HG02588 (cell line): ENCODE measurements at regions not wholly inside any gene's neighbourhood (a gene's known extent, or its start where the extent isn't known, plus 50 kb on each side); places are given as distances from the start of the nearest gene placed in this dataset.
"Not testable (repeated sequence)": the region's sequence is repeated elsewhere in the genome, so short reads cannot be mapped to it uniquely, and the experiment has no call there.

Experiments used
- ATAC-seq: cut with Tn5 transposase; IDR thresholded peaks from one replicate; pipeline ENCODE4 v1.9.1; 2021; ENCODE audit warnings: mild to moderate bottlenecking, moderate library complexity; ENCODE audit not compliant: unreplicated experiment

DNA sequence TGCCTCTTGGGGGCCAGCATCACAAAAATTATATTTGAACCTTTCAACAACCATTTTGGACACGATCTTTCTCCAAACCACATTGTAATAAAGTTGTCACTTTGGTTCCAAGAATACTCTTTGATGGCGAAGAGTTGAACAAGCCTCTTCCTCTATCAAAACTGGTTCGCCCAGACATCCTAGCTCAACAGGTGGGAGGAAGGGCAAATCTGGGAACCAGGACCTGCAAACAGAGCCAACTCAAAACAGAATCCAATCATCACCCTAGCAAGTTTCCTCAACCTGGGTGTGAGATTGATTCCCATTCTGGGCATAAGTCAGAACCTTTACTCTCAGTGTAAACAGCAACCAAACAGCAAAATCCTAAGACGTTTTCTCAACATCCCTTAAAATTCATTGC is 141.2 kb upstream of the RREB1 start:
- no peak for ATAC-seq

GRCh38 chr6:6968357-6968730 is 139.4 kb upstream of the RREB1 start:
- ATAC-seq: no peak

DNA sequence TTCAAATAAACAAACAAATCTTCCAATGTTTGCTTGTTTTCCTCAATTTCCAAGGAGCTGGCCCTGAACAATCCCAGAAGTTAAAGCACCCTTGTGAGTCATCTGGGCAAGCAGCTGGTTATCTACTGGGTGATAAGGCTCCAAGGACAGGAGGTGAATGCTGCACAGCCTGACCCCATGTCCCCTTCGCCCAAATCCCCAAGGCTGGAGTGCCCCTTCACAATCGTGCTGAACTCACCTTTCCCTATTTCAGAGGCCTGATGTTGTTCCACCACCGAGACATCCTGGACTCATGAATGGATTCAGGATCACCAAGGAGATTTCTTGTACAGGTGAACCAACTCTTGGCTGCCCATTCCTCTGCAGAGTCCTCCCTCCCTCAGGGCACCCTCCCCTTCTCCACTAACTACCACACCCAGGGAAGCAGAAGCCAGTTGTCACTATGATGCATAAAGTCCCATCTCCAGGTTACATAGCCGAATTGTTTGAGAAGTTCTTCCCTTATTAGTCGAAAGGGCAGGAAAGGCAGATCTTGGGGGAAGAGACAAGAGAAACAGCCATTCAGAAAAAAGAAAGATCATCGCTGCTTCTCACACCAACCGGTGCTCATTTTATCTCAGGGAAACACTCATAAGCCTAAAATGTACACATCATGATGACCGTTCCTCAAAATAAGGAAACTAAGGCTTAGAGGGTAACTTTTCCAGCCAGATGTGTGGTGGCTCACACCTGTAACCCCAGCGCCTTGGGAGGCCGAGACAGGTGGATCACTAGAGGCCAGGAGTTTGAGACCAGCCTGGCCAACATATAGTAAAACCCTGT is 138.8 kb upstream of the RREB1 start:
- no peak for ATAC-seq

DNA sequence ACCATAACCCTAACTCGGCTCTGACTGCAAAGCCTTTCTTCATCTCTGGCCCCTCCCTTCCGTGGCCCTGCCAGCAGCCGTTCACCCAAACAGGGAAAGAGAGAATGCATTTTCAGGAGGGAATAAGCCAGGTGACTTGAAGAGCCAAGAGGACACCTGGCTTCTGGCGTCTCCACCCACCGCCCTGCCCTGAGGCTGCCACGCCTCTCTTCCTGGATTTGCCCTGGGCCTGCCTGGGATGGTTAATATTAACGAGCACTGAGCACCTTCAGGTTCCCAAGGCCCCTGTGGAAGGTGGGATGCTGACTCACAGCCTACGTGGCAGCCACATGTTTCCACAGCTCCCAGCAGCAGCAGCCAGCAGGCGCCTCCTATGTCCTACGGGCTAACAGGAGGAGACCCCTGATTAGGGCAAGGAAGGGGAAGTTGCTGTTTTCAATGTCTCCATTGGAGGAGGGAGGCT is 138.0 kb upstream of the RREB1 start:
- no peak for ATAC-seq

- ATAC-seq: no peak
These were observed 136.9 kb upstream of the RREB1 start for GRCh38 chr6:6970851-6971250.

DNA sequence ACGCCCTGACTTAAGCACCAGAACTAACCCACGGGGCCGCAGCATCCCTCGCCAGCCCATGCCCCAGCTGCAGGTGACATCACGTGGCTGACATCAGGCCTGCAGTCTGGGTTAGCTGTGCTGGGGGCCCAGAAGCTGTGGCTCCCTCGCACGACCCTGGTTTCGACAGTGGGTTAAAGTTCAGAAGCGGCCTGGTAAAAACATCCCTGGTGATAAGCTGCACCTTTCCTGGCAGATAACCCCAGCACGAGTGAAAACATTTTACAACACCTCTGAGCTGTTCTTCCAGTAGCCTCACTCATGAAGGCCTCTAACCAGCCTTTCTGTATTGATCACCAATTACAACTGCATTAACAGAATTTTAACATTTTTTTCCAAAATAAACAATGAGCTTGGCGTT is 136.4 kb upstream of the RREB1 start:
- no peak for ATAC-seq

GRCh38 chr6:6972456-6972855 is 135.3 kb upstream of the RREB1 start:
- ATAC-seq: no peak

- no peak for ATAC-seq
These were observed 134.0 kb upstream of the RREB1 start for GRCh38 chr6:6973721-6974120.

DNA sequence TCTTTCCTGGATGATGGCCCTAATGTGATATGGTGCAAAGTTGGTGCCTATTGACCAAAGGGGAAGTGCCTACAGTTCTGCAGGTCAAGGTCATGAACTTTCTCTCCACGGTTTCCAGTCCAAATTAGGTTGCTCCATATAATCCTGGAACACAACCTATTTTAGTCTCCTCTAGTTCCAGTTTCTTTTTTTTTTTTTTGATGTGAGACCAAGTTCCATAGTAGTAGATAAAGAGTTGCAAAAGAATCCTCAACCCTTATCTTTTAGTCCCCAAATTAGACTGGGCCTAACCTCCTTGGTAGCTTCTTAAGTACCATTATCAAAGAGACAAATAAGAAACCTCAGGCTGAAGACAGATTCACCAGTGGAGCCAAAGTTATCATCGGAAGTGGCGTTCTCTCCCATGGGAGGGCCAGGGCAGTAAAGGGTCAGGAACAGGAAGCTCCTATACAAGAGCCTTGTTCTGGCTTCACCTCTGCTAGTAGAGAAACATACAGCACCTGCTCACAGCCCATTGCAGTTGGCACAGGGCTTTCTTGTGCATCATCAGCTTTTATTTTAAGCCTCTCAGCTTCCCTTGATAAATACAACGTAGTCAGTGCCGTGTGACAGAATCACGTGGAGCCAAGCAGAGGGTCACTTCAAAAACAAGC is 132.2 kb upstream of the RREB1 start:
- no peak for ATAC-seq

DNA sequence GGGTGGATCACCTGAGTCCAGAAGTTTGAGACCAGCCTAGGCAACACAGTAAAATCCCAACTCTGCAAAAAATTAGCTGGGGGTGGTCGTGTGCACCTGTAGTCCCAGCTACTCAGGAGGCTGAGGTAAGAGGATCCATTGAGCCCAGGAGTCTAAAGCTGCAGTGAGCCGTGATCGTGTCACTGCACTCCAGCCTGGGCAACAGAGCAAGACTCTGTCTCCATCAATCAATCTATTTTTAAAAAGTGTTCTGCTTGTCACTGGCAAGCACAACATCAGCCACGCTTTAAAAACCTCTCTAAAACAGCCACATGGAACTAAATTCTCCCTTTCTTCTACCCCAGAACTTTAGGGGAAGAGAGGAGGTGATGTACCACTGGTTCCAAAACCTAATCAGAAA is 131.6 kb upstream of the RREB1 start:
- ATAC-seq: no peak

- ATAC-seq: no peak
These were observed 129.0 kb upstream of the RREB1 start for GRCh38 chr6:6978731-6979130.

DNA sequence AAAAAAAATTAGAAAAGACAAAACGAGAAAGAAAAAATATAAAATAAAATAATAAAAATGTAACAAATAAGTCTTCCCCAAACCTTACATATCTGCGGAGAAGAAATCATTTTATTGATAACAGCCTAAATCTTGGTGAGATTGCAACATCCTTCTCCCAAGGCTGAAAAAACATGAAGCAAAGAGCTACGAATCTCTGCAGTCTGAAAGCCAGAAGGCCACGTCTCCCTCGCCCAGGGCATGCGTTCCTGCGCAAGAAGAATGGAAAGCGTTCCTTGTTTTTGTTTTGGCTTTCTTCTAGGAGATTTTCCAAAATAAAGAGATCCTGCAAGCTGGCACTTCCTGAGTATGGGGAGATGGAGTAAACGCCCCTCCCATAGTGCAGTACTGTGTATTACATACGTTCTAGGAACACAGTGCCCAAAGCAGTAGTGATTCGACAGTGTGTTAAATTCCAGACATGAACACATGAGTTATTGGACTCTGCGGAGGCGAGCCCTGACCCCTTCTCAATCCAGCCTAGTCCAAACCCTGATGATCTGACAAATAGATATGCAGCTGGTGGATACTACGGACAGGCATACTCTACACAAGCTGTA is 126.7 kb upstream of the RREB1 start:
- no peak for ATAC-seq

DNA sequence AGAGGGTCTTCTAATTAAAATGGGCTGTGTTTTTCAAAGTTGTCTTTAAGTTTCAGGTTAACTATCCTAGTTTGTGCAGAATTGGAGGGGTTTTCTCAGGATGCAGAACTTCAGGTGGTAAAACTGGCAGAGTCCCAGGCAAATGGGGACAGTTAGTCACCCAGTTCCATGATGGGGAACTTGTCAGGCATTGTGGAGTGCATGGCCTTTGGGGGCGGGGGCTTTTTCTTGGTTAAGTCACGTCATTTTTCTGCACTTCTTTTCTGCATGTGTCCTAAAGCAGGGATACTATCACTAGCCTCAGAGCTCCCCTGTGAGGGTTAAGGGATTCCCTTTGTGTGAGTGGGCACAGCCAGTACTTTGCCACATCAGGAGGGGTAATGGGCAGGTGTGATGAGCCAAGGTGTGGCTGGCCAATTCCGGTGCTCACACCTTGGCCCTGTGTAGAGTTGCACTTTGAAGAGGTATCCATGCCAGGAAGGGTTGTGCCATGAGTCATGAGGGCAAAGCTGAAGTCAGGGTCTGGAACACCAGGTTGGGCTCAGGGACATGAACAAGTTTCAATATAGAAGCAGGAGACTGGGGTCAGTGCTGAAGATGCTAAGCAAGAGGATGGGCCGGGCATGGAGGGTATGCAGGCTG is 126.0 kb upstream of the RREB1 start:
- no peak for ATAC-seq

DNA sequence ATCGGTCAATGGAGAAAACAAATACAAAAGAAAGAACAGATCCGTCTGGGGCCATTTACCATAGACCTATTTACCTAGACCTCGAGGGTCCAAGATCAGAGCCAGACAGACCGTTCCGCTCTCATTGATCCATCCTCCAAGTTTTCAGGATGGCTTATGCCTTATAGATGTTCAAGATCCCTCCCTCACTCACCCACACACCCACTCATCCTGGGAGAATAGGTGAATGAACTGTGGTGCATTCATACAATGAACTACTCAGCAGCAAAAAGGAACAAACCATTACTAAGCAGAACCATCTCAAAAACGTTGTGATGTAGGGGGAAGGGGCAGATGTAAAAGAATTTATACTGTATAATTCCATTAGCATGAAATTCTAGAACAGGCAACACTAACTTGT is 125.1 kb upstream of the RREB1 start:
- no peak for ATAC-seq

GRCh38 chr6:6984585-6985366 is 123.0 kb upstream of the RREB1 start:
- ATAC-seq: no peak

DNA sequence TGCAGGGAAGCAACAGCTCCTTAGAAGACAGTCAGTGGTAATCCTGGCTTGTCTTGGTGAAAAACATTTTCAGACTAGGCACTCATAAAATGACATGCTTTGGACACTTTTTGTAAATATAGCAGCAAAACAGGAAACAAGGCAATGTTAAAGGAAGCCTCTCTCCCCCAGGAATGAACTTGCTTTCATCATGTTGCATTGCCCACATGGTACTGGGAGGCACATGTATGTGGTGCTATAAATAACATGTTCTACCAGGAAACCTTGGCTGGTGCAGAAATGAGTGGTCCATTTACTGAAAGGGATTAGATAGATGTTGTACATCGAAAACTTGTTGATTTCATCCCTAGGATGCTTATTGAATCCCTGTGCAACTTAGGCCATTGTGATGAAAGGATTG is 121.4 kb upstream of the RREB1 start:
- ATAC-seq: no peak

- no peak for ATAC-seq
These were observed 120.0 kb upstream of the RREB1 start for GRCh38 chr6:6987749-6988148.

DNA sequence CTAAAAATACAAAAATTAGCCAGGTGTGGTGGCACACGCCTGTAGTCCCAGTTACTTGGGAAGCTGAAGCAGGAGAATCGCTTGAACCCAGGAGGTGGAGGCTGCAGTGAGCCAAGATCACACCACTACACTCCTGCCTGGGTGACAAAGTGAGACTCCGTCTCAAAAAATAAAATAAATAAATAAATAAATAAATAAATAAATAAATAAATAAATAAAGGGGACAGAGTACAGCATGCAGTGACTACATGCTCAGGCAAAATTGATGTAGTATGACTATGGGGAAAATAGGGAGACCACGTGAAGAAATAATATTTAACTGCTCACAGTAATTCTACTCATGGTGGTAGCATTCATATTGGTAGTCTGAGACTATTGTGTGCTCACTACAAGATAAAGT is 117.7 kb upstream of the RREB1 start:
- ATAC-seq: not testable (repeated sequence)

DNA sequence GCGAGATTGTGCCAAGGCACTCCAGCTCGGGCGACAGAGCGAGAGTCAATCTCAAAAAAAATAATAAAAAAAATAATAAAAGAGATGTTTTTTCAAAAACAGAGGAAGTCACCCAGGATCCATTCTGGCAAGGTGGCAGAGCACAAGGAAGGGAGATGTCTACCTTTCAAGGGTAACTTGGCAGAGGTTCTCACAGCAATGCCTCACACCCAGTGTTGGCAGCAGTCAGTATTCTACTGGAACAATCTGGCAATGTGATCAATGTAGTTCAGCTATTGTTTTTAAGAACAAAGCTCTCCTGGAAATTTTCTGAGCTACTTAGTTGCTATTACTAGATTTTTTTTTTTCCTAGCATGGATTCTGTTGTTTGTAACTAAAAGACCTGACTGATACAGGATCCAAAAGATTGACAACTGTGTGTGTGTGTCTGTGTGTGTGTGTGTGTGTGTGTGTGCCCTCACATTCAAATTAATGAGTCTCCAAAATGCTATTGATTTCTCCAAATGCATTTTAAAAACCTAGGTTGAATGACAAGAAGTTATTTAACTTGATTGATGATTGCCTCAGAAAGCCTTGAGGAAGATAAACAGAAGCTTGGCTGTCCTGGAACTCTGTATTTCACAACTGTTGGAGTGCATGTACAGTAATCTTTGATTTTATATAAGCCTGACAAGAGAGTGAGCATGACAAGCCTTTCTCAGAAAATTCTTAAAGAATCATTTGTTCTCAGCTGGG is 114.1 kb upstream of the RREB1 start:
- no peak for ATAC-seq

GRCh38 chr6:6994796-6995195 is 113.0 kb upstream of the RREB1 start:
- no peak for ATAC-seq
